Fibroblast of skin of scalp (primary cell): ENCODE measurements at regions not wholly inside any gene's neighbourhood (a gene's known extent, or its start where the extent isn't known, plus 50 kb on each side); places are given as distances from the start of the nearest gene placed in this dataset.
"Not testable (repeated sequence)": the region's sequence is repeated elsewhere in the genome, so short reads cannot be mapped to it uniquely, and the experiment has no call there.

Experiments used
- DNase-seq: peaks from one replicate; pipeline ENCODE4 v3.0.0-alpha.2; 2013

- not testable (repeated sequence) for DNase-seq
These were observed 50.4 kb upstream of the TTC34 start for GRCh38 chr1:2851918-2852317.

DNA sequence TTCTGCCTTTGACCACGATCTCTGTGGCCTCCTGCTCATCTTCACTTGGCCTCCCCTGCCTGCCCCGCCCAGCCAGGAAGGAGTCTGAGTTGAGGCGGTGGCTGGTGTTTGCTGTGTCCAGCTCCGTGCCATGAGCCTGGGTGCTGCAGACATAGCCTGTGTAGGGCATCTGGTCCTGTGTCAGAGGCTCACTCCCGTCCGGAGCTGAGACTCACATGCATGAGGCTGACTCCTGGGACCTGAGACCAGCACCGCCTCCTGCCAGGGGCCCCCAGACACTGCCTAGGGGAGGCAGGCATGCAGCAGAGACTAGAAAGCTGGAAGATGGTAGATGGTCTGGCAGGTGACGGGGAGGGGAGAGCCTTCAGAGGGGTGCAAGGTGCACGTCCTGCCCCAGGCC, 52.2 kb upstream of the TTC34 start:
- no peak for DNase-seq

GRCh38 chr1:2854151-2854550, 52.7 kb upstream of the TTC34 start:
- no peak for DNase-seq

DNA sequence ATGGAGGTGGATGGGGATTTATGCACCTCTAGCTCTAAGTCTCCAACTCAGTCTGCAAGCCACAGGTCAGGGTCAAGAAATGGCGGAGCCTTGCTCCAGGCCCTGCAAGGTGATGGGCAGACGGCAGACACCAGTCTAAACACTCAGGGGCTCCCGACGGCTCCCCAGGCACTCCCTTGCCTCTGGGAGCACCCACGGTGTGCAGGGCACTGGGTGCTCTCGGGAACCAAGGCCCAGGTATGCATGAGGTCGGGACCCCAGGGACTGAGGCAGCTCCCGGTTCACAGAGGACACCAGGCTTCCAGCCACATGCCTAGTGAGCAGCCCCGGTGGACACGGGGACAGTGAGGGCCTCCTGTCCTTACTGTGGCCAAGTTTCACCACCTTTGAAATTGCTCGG, 53.1 kb upstream of the TTC34 start:
- no peak for DNase-seq

DNA sequence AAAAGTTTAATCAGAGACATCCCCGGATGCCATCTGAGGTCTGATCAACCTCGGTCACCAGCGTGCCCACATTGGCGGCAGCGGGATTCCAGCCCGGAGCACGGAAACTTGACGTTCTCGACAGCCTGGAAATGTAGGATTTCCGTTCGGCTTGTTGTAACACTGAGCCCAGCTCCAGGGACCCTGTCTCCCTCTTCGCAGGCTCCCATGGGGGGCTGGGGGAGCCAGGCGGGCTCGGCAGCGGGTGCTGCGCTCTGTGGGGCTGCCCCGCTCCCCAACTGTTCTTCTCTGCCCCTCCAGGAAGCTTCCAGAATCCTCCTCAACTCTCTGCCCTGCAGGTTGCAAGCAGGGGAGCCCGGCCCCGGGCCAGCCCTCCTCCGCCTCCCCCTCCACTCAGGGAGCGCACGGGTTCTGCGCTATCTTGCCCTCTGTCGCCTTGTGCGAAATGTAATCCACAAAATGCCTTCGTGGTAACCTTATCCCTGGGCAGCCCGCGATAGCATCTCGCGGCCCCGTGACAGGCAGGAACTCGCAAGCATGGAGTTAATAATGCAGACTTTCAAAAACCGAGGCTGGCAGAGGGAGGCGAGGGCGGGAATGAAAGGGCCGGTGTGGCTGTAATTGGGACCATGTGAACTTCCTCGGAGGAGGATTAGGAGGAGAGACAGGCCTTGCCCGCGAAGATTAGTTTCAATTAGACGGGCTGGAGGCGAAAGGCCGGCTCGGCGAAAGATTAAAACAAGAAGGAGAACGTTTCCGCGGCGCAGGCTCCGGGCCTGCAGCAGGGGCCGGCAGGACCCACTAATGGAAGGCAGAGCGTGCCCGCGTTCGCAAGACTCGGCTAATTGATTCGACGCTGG, 53.9 kb upstream of the TTC34 start:
- DNase-seq: no peak

DNA sequence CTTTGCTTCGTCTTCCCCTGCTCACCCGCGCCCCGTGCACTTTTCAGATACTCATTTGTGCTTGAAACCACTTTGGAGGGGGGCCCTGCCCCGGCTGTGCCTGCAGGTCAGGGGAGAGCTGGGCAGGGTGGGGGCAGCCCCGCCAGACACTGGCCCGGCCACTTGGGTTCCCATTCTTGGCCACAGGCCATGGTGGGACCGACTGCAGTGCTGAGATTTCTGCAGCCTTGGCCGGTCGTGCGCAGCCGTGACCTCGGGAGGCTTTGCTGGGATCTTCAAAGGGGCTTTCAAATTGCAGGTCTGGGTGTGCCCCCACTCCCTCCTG, 54.5 kb upstream of the TTC34 start:
- DNase-seq: no peak

DNA sequence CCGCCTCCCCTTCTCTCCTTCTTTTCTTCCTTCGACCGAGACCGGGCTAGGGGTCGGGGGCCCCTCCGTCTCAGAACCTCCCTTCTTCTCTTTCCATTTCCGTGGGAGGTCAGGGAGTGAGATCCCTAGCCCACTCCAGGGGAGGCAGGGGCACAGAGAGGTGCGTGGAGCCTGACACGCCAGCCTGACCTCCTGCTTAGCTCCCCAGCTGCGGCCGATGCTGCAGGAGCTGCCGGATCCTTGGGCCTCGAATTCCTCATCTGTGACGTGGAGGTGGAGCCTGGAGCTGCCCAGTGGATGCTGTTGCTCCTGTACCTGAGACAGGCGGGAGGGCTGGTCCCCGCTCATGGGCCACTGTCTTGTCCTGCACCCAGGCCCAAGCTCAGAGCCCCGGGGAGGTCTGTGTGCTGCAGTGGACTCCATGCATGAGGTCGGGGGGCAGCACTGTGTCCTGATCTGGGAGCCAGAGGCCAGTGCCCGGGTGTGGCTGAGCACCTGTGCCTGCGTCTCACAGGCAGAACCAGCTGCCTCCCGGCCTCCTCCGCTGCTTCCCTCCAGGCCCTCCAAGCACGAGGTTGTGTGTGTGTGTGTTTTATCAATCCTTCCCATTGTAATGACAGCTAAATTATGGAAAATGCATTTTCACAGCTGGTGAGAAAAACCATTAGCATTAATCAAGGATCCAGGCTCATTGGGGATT, 55.3 kb upstream of the TTC34 start:
- no peak for DNase-seq

GRCh38 chr1:2857521-2857920, 56.0 kb upstream of the TTC34 start:
- DNase-seq: no peak

DNA sequence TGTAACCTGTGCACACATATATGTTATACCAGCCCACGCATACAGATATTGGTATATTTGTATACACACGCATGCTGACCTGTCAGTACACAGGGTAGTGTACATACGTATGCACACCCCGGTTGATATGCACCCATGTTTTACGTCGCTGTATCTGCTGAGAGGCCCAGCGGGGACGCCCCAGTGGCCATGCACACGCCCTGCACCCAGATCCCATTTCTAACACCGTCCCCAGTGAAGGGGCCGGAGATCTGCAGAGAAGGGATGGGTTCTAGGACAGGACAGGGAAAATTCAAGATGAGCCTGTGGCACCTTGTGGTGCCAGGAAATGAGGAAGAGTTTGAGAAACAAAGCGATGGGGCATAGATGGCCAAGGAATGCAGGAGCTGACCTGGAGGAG, 57.2 kb upstream of the TTC34 start:
- DNase-seq: no peak

- no peak for DNase-seq
These were observed 57.9 kb upstream of the TTC34 start for GRCh38 chr1:2859219-2859880.

GRCh38 chr1:2859881-2860430, 58.5 kb upstream of the TTC34 start:
- DNase-seq: no peak

- no peak for DNase-seq
These were observed 59.1 kb upstream of the TTC34 start for GRCh38 chr1:2860476-2861142.

DNA sequence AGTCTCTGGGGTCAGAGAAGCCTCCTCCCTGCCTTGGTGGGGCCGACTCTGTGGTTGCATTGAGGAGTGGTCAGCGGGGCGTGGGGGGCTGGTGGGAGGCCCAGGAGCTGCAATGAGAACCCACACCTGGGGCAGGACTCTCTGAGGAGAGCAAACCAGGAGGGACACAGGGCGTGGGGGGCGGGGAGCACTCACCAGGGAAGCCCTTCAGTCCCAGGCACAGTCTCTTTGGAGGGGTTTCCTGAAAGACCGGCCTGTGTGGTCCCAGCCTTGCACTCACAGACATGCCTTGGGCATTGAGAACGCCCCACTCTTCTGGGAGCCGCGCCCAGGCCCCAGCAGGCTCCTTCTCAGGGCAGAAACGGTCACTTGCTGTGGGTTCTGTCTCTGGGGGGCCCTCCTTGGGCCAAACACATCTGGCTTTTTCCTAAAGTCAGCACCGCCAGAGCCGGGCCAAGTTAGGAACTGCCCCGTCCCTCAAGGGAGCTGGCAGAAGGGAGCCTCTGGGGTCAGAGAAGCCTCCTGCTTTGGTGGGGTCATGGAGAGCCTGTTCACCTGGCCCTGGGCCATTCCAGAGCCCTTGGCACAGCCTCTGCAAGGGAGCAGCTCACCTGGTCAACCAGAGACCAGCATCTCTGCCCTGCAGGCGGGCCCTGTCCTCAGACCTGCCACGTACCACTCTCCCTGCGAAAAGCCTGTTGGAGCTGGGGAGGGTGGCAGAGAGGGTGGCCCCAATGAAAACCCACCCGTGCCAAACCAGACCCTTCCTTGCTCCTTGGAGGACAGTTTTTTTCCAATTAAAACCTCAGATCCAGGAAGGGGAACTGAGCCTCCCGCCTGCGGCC, 59.9 kb upstream of the TTC34 start:
- DNase-seq: no peak

DNA sequence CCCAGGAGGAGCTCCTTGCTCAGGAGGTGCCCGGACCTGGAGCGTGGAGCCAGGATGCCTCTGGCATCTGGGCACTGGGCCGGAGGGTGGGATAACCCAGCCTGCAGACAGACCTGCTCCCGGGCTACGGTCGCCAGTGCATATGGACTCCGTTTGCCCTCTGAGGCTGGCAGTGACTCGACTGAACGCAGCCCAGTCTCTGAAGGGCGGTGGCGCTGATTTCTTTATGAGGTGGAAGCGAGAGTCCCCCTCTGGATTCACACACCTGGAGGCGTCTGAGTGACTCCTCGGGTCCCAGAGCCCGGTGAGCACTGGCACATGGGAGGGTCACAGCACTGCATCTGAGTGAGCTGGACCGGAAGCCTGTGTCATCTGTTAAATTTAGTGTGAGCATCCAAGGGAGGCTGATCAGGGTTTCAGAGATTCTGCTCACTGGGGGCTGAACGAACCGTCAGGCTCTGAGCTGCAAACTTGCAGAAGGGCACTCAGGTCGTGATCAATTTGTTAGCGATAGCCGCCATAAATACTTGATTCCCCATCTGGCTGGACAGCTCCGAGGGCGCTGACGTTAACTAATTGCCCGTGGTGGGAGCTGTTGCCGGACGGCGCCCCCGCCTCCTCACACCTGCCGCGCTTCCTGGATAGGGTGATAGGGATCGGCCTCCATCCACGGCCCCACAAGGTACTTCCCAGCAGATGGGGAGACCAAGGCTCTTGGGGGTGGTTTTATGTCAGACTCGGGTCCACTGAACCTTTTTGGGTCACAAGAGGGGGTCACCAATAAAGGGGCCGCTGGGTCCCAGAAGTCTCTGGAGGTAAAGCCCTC, 60.7 kb upstream of the TTC34 start:
- no peak for DNase-seq

- no peak for DNase-seq
These were observed 61.5 kb upstream of the TTC34 start for GRCh38 chr1:2862814-2863647.

DNA sequence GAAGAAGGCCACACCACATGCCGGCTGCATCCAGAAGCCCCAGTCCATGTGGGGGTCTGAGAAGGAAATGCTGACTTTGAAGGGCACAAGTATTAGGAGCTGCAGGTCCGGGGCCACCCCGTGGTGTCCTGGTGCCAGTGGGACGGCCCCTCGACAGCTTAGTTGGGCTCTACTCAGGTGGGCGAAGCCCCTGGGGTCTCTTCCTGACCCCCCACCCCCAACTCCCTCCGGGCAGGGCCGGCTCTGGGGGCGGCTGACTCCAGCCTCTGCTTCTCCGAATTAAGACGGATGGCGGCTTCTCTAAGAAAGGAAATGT, 62.1 kb upstream of the TTC34 start:
- DNase-seq: no peak

- no peak for DNase-seq
These were observed 62.9 kb upstream of the TTC34 start for GRCh38 chr1:2864203-2864905.

DNA sequence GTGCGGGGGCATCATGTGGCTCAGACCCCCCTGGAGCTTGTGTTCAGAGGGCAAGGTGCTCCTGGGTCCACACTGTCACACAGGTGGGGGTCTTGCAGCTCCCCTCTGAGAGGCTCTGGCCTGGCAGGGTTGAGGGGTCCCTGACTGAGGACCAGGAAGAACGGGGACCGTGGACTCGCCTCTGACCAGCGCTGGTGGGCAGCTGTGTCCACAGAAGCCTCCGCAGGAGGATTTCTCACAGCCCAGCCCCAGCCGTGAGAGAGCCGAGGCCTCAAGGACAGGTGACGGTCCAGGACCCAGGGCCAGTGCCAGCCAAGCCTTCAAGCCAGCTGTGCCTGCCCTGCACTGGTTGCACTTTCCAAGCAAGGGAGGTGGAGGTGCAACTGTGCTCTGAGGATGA, 63.5 kb upstream of the TTC34 start:
- DNase-seq: no peak

DNA sequence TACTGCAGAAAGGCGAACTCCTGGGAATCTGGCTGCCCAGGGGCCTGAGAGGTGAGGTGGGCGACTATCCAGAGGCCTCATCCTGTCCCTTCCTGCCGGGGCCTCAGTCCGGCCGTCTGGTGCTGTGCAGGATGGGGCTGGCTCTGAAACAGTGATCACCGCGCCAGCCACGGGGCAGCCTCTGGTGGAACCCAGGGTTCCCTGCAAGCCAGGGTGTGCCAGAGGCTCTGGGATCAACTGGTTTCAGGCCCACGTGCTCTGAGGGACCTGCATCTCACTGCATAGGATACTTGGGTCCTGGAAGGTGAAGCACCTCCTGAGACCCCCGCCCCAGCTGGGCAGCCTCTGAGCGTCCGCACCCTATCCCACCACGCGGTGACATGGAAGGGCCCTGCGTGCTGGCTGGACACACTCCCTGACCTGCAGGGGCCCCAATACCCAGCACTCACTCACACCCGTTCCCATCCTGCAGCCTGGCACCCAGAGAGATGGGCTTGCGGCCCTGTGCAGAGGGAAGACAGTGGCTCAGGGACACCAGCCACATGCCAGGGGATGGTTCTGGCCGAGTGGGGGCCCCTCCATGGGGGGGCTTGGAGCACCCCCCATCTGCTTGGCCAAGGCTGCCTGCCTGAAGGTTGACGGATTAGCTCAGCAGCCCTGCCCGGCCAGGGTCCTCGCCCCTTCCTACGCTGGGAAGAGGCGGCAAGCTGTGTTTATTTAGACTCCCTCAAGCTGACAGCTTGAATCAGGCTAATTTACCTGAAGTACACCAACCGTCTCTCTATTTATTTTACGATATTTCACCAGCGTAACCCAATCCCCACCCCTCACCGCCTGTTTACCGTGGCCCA, 64.3 kb upstream of the TTC34 start:
- DNase-seq: no peak
